Testis (tissue), 2 donors: ENCODE measurements at regions not wholly inside any gene's neighbourhood (a gene's known extent, or its start where the extent isn't known, plus 50 kb on each side); places are given as distances from the start of the nearest gene placed in this dataset.

Experiments used
- DNase-seq: peaks from one replicate; pipeline ENCODE4 v3.0.0-alpha.2; 2019
- H3K27ac ChIP-seq, 2 donors: fragments of 200-600 bp; sonication (generic); one replicate each; pipeline ENCODE4 v1.5.1; 2019
- H3K27me3 ChIP-seq: fragments of 200-600 bp; sonication (generic); one replicate; pipeline ENCODE4 v1.5.1; 2019
- H3K36me3 ChIP-seq: fragments of 200-600 bp; sonication (generic); one replicate; pipeline ENCODE4 v1.5.1; 2017; ENCODE audit warnings: low read depth; ENCODE audit errors: missing control alignments
- H3K4me1 ChIP-seq: fragments of 200-600 bp; sonication (generic); one replicate; pipeline ENCODE4 v1.5.1; 2019
- H3K4me3 ChIP-seq, 2 donors: fragments of 200-600 bp; sonication (generic); one replicate each; pipeline ENCODE4 v1.5.1; 2017 to 2019
- H3K9me3 ChIP-seq: fragments of 200-600 bp; sonication (generic); one replicate; pipeline ENCODE4 v1.5.1; 2017
- CTCF ChIP-seq, 3 experiments: fragments of 450-650 bp in 2 of 3; fragments of 200-600 bp in 1 of 3; sonication (generic) in 1 of 3; IDR thresholded peaks; one replicate each; pipeline ENCODE4 v1.5.1; 2016 to 2019; ENCODE audit warnings: antibody characterized with exemption in 3 of 3, mild to moderate bottlenecking in 2 of 3, moderate library complexity in 1 of 3
- POLR2A ChIP-seq: fragments of 450-650 bp; IDR thresholded peaks from one replicate; pipeline ENCODE4 v1.6.1; 2017; ENCODE audit warnings: antibody characterized with exemption, mild to moderate bottlenecking, moderate library complexity
- WGBS, 2 donors: methylation state at CpG; one replicate each; pipeline ENCODE4 v1.1.5; 2018; 5-methylcytosine and 5-hydroxymethylcytosine counted together
- intact Hi-C: fragments of 100-400 bp; cut with DNase I; formaldehyde crosslinking; loops from one replicate; pipeline ENCODE4 v1.15.1; 2023; ENCODE audit warnings: low total_unique reads

- Histone ChIP-seq H3K36me3 (no peaks in the 10 kb centered on the region), H3K27me3 (no peaks in the 10 kb centered on the region), H3K9me3 (no peaks in the 10 kb centered on the region), H3K4me1 (peaks cover 18% of the 10 kb centered on the region), H3K4me3 (no peak overlapping the region), H3K27ac (no peak overlapping the region)
- intact Hi-C loops = no loop called here
- DNase-seq = no peak
- 84 to 92% methylated on average over 7 of the region's 7 CpGs for WGBS, 2 donors
- no peak for TF ChIP-seq POLR2A
- TF ChIP-seq CTCF (IDR thresholded peaks at IDR 0.05) = no peak
Observed at GRCh38 chr21:36549470-36549869, 69.5 kb upstream of the CLDN14 start.

GRCh38 chr21:36550761-36551160 lies 70.8 kb upstream of the CLDN14 start:
- intact Hi-C loops = no loop called here
- Histone ChIP-seq H3K36me3 (no peaks in the 10 kb centered on the region), H3K27ac (no peak overlapping the region), H3K4me1 (peaks cover 13% of the 10 kb centered on the region), H3K9me3 (no peaks in the 10 kb centered on the region), H3K4me3 (no peak overlapping the region), H3K27me3 (no peaks in the 10 kb centered on the region)
- no peak for DNase-seq
- WGBS, 2 donors = 58 to 78% methylated on average over 5 to 7 of the region's 7 CpGs
- TF ChIP-seq CTCF (IDR thresholded peaks at IDR 0.05) (no peak), POLR2A (no peak)

- no peaks in the 10 kb centered on the region for H3K27me3 ChIP-seq
- TF ChIP-seq CTCF (IDR thresholded peaks at IDR 0.05) = no peak
- no peak for TF ChIP-seq POLR2A
- H3K4me1 ChIP-seq = peaks cover 13% of the 10 kb centered on the region
Observed at GRCh38 chr21:36551321-36551720, 71.4 kb upstream of the CLDN14 start.

GRCh38 chr21:36551731-36552433 lies 72.0 kb upstream of the CLDN14 start:
- WGBS, 2 donors = 54 to 59% methylated on average over 10 of the region's 10 CpGs
- no peak overlapping the region for H3K4me3 ChIP-seq
- H3K4me1 ChIP-seq = peaks cover 13% of the 10 kb centered on the region
- H3K27me3 ChIP-seq = no peaks in the 10 kb centered on the region
- TF ChIP-seq CTCF (IDR thresholded peaks at IDR 0.05) (no peak), POLR2A (no peak)
- intact Hi-C loops = no loop called here
- no peaks in the 10 kb centered on the region for H3K9me3 ChIP-seq
- no peak overlapping the region for H3K27ac ChIP-seq
- no peak for DNase-seq
- no peaks in the 10 kb centered on the region for H3K36me3 ChIP-seq

More at GRCh38 chr21:36551321-36551720, 71.4 kb upstream of the CLDN14 start:
- Histone ChIP-seq H3K4me3 (no peak overlapping the region), H3K9me3 (no peaks in the 10 kb centered on the region), H3K36me3 (no peaks in the 10 kb centered on the region), H3K27ac (no peak overlapping the region)
- intact Hi-C loops = no loop called here
- DNase-seq = no peak
- WGBS, 2 donors = 81 to 84% methylated on average over 4 of the region's 4 CpGs

- Histone ChIP-seq H3K4me3 (no peak overlapping the region), H3K36me3 (no peaks in the 10 kb centered on the region), H3K27me3 (no peaks in the 10 kb centered on the region), H3K9me3 (no peaks in the 10 kb centered on the region), H3K27ac (no peak overlapping the region), H3K4me1 (peaks cover 13% of the 10 kb centered on the region)
- DNase-seq = no peak
- intact Hi-C loops = no loop called here
- no peak for TF ChIP-seq CTCF (IDR thresholded peaks at IDR 0.05)
- no peak for TF ChIP-seq POLR2A
Observed at GRCh38 chr21:36552434-36552785, 72.5 kb upstream of the CLDN14 start.
